ENCODE measurements at regions not wholly inside any gene's neighbourhood (a gene's known extent, or its start where the extent isn't known, plus 50 kb on each side); places are given as distances from the start of the nearest gene placed in this dataset.

DNA sequence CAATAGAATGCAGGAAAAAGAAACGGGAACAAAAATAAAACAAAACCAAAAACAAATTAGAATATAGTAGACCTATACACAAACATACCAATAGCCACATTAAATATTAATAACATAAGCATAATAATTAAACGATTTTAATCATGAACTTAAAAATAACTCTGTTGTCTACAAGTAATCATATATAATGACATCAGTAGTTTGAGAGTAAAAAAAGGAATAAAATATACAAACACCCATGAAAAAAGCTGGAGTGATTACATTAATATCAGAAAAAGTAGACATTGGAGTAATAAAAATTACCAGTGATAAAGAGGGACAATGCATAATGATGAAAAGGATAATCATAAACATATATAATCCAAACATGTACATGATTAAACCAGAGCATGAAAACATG, 181.8 kb downstream of the ATXN7L3B start:
- TF ChIP-seq CTCF (IDR thresholded peaks at IDR 0.05 in 4 of 5, conservative IDR thresholded peaks at IDR 0.05 in 1 of 5), result no peak
- TF ChIP-seq POLR2A (IDR thresholded peaks at IDR 0.05), result no peak

Data from gastrocnemius medialis (tissue), 4 donors.